Stimulated activated CD4-positive, alpha-beta T cell treated with anti-CD3 and anti-CD28 coated beads, Interleukin-2, amount 100 ng/mL, for 24 hours (primary cell): ENCODE measurements at regions not wholly inside any gene's neighbourhood (a gene's known extent, or its start where the extent isn't known, plus 50 kb on each side); places are given as distances from the start of the nearest gene placed in this dataset.
"Not testable (repeated sequence)": the region's sequence is repeated elsewhere in the genome, so short reads cannot be mapped to it uniquely, and the experiment has no call there.

Source experiments
- DNase-seq, 2 donors: peaks; one replicate each; pipeline ENCODE4 v3.0.0-alpha.2; 2020

GRCh38 chr5:114952876-114953275 is 216.8 kb downstream of the TRIM36 start:
- DNase-seq: no peak

GRCh38 chr5:114949756-114950155 is 220.0 kb downstream of the TRIM36 start:
- no peak for DNase-seq

GRCh38 chr5:114948986-114949621 is 220.6 kb downstream of the TRIM36 start:
- no peak for DNase-seq

- DNase-seq: no peak
Measured at GRCh38 chr5:114948363-114948762, 221.3 kb downstream of the TRIM36 start.

GRCh38 chr5:114940709-114941108 is 229.0 kb downstream of the TRIM36 start:
- no peak for DNase-seq

GRCh38 chr5:114935490-114935889 is 234.2 kb downstream of the TRIM36 start:
- no peak for DNase-seq

- DNase-seq: no peak
Measured at GRCh38 chr5:114928644-114929462, 240.9 kb downstream of the TRIM36 start.

GRCh38 chr5:114924769-114925168 is 244.9 kb downstream of the TRIM36 start:
- DNase-seq: no peak

- no peak for DNase-seq
Measured at GRCh38 chr5:114912189-114912920, 257.4 kb downstream of the TRIM36 start.

- DNase-seq: no peak
Measured at GRCh38 chr5:114910727-114911126, 259.0 kb downstream of the TRIM36 start.

- no peak for DNase-seq
Measured at GRCh38 chr5:114909424-114909823, 260.3 kb downstream of the TRIM36 start.

GRCh38 chr5:114903767-114904166 is 265.9 kb downstream of the TRIM36 start:
- DNase-seq: no peak

GRCh38 chr5:114898602-114899001 is 271.1 kb downstream of the TRIM36 start:
- DNase-seq: no peak

GRCh38 chr5:114883675-114884074 is 286.0 kb downstream of the TRIM36 start:
- no peak for DNase-seq

GRCh38 chr5:114859438-114859735 is 310.3 kb downstream of the TRIM36 start:
- no peak for DNase-seq

GRCh38 chr5:114858665-114859437 is 310.9 kb downstream of the TRIM36 start:
- no peak for DNase-seq

GRCh38 chr5:114857941-114858551 is 311.7 kb downstream of the TRIM36 start:
- no peak for DNase-seq

- not testable (repeated sequence) for DNase-seq
Measured at GRCh38 chr5:114844711-114845110, 325.0 kb downstream of the TRIM36 start.

GRCh38 chr5:114839360-114839759 is 330.3 kb downstream of the TRIM36 start:
- no peak for DNase-seq

GRCh38 chr5:114838937-114839336 is 330.8 kb downstream of the TRIM36 start:
- no peak for DNase-seq

GRCh38 chr5:114830114-114830513 is 339.6 kb downstream of the TRIM36 start:
- no peak for DNase-seq

- no peak for DNase-seq
Measured at GRCh38 chr5:114822863-114823262, 346.8 kb downstream of the TRIM36 start.

- DNase-seq: no peak
Measured at GRCh38 chr5:114822436-114822835, 347.3 kb downstream of the TRIM36 start.
